SK-N-SH (cell line): ENCODE measurements at regions not wholly inside any gene's neighbourhood (a gene's known extent, or its start where the extent isn't known, plus 50 kb on each side); places are given as distances from the start of the nearest gene placed in this dataset.

ENCODE experiments used
- CTCF ChIA-PET: fragments of 300-600, 350-600 bp; formaldehyde crosslinking; extraction: SDS; loops from one replicate; lab custom pipeline; 2021; lab: Yijun Ruan, JAX
- POLR2A ChIA-PET: fragments of 350-600 bp; sonication (Branson Sonifier 250); formaldehyde crosslinking; extraction: SDS; loops from one replicate; lab custom pipeline; 2020; ENCODE audit warnings: antibody characterized with exemption, inconsistent platforms; lab: Yijun Ruan, JAX
- DNase-seq: peaks from one replicate; pipeline ENCODE4 v3.0.0; 2012
- H2AFZ ChIP-seq: fragments of 200-600 bp; sonication (generic); 2 replicates; pipeline ENCODE4 v1.8.1; 2016; ENCODE audit warnings: antibody characterized with exemption, mild to moderate bottlenecking, low read depth
- H3F3A ChIP-seq: fragments of 200-600 bp; sonication (generic); replicated peaks from 2 replicates; pipeline ENCODE3; 2016; ENCODE audit warnings: antibody characterized with exemption, mild to moderate bottlenecking; ENCODE audit not compliant: insufficient read depth
- H3K27ac ChIP-seq, 2 experiments: fragments of 200-500 bp in 1 of 2; fragments of 200-600 bp in 1 of 2; sonication (Bioruptor generic) in 1 of 2; sonication (generic), shearing (Covaris generic) in 1 of 2; 2 replicates each; pipeline versions ENCODE4 v1.5.1 to v1.6.1; 2014 to 2016; ENCODE audit warnings: low read depth in 2 of 2, inconsistent platforms in 1 of 2, low read length in 1 of 2, mild to moderate bottlenecking in 1 of 2, mixed read lengths in 1 of 2
- H3K27me3 ChIP-seq: fragments of 200-600 bp; sonication (generic), shearing (Covaris generic); 2 replicates; pipeline ENCODE4 v1.6.1; 2016; ENCODE audit warnings: mixed run types; ENCODE audit not compliant: insufficient read depth
- H3K36me3 ChIP-seq, 2 experiments: fragments of 200-500 bp in 1 of 2; fragments of 200-600 bp in 1 of 2; sonication (Bioruptor generic) in 1 of 2; sonication (generic) in 1 of 2; replicated peaks in 1 of 2; 2 replicates each; pipeline versions ENCODE3 to v1.5.1; 2014 to 2016; ENCODE audit warnings: low read length in 1 of 2, mild to moderate bottlenecking in 1 of 2; ENCODE audit not compliant: insufficient read depth in 2 of 2, control insufficient read depth in 1 of 2
- H3K4me1 ChIP-seq, 2 experiments: fragments of 200-500 bp in 1 of 2; fragments of 200-600 bp in 1 of 2; sonication (Bioruptor generic) in 1 of 2; sonication (generic), shearing (Covaris generic) in 1 of 2; 2 replicates each; pipeline versions ENCODE4 v1.5.1 to v1.6.1; 2014 to 2016; ENCODE audit warnings: low read depth in 1 of 2, low read length in 1 of 2, mixed run types in 1 of 2; ENCODE audit not compliant: insufficient read depth in 2 of 2, control insufficient read depth in 1 of 2
- H3K4me2 ChIP-seq: fragments of 200-600 bp; sonication (generic), shearing (Covaris generic); 2 replicates; pipeline ENCODE4 v1.6.1; 2017; ENCODE audit warnings: mixed run types
- H3K4me3 ChIP-seq, 2 experiments: fragments of 200-500 bp in 1 of 2; fragments of 200-600 bp in 1 of 2; sonication (Bioruptor generic) in 1 of 2; sonication (generic), shearing (Covaris generic) in 1 of 2; 2 replicates each; pipeline versions ENCODE4 v1.5.1 to v1.8.1; 2014 to 2016; ENCODE audit warnings: low read depth in 2 of 2, inconsistent platforms in 1 of 2, low read length in 1 of 2, mild to moderate bottlenecking in 1 of 2, mixed read lengths in 1 of 2, moderate library complexity in 1 of 2
- H3K79me2 ChIP-seq: fragments of 200-600 bp; sonication (generic); 2 replicates; pipeline ENCODE4 v1.8.1; 2017; ENCODE audit warnings: mild to moderate bottlenecking; ENCODE audit not compliant: insufficient read depth
- H3K9ac ChIP-seq: fragments of 200-600 bp; sonication (generic); 2 replicates; pipeline ENCODE4 v1.6.1; 2017; ENCODE audit warnings: mixed run types
- H3K9me2 ChIP-seq: fragments of 200-600 bp; sonication (generic); 2 replicates; pipeline ENCODE4 v1.6.1; 2017; ENCODE audit warnings: mixed run types
- H3K9me3 ChIP-seq: fragments of 200-600 bp; sonication (generic); 2 replicates; pipeline ENCODE4 v1.6.1; 2017; ENCODE audit warnings: mixed run types, mild to moderate bottlenecking, moderate library complexity
- H4K20me1 ChIP-seq: fragments of 200-600 bp; sonication (generic); 2 replicates; pipeline ENCODE4 v1.6.1; 2017; ENCODE audit warnings: mild to moderate bottlenecking, mixed run types; ENCODE audit not compliant: insufficient read depth
- CHD2 ChIP-seq: fragments of 150-350 bp; IDR thresholded peaks from 2 replicates; pipeline ENCODE4 v1.6.1; 2018; ENCODE audit warnings: low read length; ENCODE audit not compliant: partially characterized antibody
- CTCF ChIP-seq: fragments of 200-600 bp; sonication (generic); IDR thresholded peaks from 2 replicates; pipeline ENCODE4 v1.6.1; 2017; ENCODE audit warnings: antibody characterized with exemption, mild to moderate bottlenecking, moderate library complexity
- ELF1 ChIP-seq: IDR thresholded peaks from 2 replicates; pipeline ENCODE4 v1.4.0; 2012
- EP300 ChIP-seq, 2 experiments: IDR thresholded peaks; 2 replicates each; pipeline versions ENCODE4 v1.4.0 to v1.6.1; 2012; ENCODE audit warnings: borderline replicate concordance in 1 of 2, low read depth in 1 of 2, low read length in 1 of 2
- EZH2phosphoT487 ChIP-seq: fragments of 200-600 bp; sonication (generic); IDR thresholded peaks from 2 replicates; pipeline ENCODE4 v1.6.1; 2017; ENCODE audit warnings: low read depth, mixed run types, mild to moderate bottlenecking, antibody characterized with exemption, moderate library complexity, borderline replicate concordance
- FOSL2 ChIP-seq: IDR thresholded peaks from 2 replicates; pipeline ENCODE4 v1.4.0; 2012; ENCODE audit warnings: low read depth, mild to moderate bottlenecking, moderate library complexity, borderline replicate concordance
- FOXJ3 ChIP-seq: sonication (generic); formaldehyde crosslinking; IDR thresholded peaks from 2 replicates; pipeline ENCODE4 v1.5.1; 2020; ENCODE audit warnings: mild to moderate bottlenecking, missing genetic modification reagents
- FOXM1 ChIP-seq: IDR thresholded peaks from 2 replicates; pipeline ENCODE4 v1.4.0; 2012; ENCODE audit warnings: low read depth, mild to moderate bottlenecking
- MAX ChIP-seq: IDR thresholded peaks from 2 replicates; pipeline ENCODE4 v1.4.0; 2012; ENCODE audit warnings: low read depth
- MXI1 ChIP-seq: IDR thresholded peaks from 2 replicates; pipeline ENCODE4 v1.6.1; 2012; ENCODE audit warnings: mild to moderate bottlenecking, low read depth, low read length, improper control_type of control experiment
- NRF1 ChIP-seq: IDR thresholded peaks from 2 replicates; pipeline ENCODE4 v1.6.1; 2012; ENCODE audit warnings: low read depth, mild to moderate bottlenecking, low read length
- RAD21 ChIP-seq: IDR thresholded peaks from 2 replicates; pipeline ENCODE4 v1.6.1; 2012; ENCODE audit warnings: mild to moderate bottlenecking, low read length
- REST ChIP-seq: IDR thresholded peaks from 2 replicates; pipeline ENCODE4 v1.6.1; 2012; ENCODE audit warnings: mild to moderate bottlenecking, low read depth, low read length, moderate library complexity
- RFX5 ChIP-seq: IDR thresholded peaks from 2 replicates; pipeline ENCODE4 v1.6.1; 2012; ENCODE audit warnings: mild to moderate bottlenecking, improper control_type of control experiment, low read length
- SIN3A ChIP-seq: IDR thresholded peaks from 2 replicates; pipeline ENCODE4 v1.6.1; 2012; ENCODE audit warnings: low read depth, mild to moderate bottlenecking, low read length, moderate library complexity, borderline replicate concordance
- SMC3 ChIP-seq: IDR thresholded peaks from 2 replicates; pipeline ENCODE4 v1.6.1; 2012; ENCODE audit warnings: low read depth, low read length, improper control_type of control experiment
- TAF1 ChIP-seq: IDR thresholded peaks from 2 replicates; pipeline ENCODE4 v1.6.1; 2012; ENCODE audit warnings: low read depth, mild to moderate bottlenecking, low read length, moderate library complexity, borderline replicate concordance
- TEAD4 ChIP-seq: IDR thresholded peaks from 2 replicates; pipeline ENCODE4 v1.4.0; 2012; ENCODE audit warnings: mild to moderate bottlenecking, borderline replicate concordance; ENCODE audit not compliant: insufficient read depth
- USF1 ChIP-seq: IDR thresholded peaks from 2 replicates; pipeline ENCODE4 v1.4.0; 2012; ENCODE audit warnings: low read depth, borderline replicate concordance
- ZBTB33 ChIP-seq: IDR thresholded peaks from 2 replicates; pipeline ENCODE4 v1.4.0; 2012; ENCODE audit warnings: low read depth, borderline replicate concordance
- WGBS: methylation state at CpG from one replicate; pipeline ENCODE4 v1.1.6; 2017; ENCODE audit warnings: low lambda C conversion rate; 5-methylcytosine and 5-hydroxymethylcytosine counted together

DNA sequence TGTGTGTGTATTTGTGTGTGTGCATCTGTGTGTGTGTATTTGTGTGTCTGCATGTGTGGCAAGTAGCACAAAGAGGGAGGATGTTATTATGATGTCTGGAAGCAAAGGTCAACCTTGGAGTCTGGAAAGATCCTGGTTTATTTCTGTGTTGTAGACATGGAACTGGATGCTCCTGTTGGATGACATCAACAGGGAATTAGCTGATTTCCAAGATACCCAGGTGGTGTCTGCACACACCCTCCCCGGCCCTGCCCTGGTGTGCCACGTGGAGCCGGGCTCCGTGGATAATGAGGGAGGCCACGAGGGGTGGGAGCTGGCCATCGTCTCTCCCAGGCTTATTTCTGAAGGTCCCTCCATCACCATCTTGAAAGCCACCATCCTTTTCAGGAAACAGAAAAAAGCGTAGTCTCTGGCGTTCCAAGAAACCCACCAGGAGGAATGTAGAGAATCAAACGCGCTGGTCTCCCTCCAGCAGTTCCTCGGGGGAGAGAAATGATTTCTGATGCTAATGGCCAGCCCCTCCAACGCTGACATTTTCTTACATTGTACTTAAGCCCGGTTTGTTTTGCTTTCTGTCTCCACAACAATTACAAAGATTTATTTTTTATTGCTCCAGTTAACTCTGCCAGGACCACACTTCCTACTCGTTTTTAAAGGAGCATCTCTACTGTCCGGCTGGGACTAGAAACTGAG, 93.3 kb downstream of the FOXL1 start:
- Histone ChIP-seq H3K36me3 (no peaks in the 10 kb centered on the region), H3K79me2 (0 out of 2 replicates have a peak, but pooled peaks cover 4% of the 10 kb centered on the region), H4K20me1 (no peaks in the 10 kb centered on the region), H3K9me3 (no peaks in the 10 kb centered on the region), H3K4me3 (no peak overlapping the region), H3K4me2 (peak overlapping the region; percentile 39), H3K27me3 (no peaks in the 10 kb centered on the region), H3K27ac (peak overlapping the region in 1 of 2 experiments; percentile 31; a peak in 2 of 4 replicates), H3F3A (peaks cover 26% of the 10 kb centered on the region), H3K4me1 (peaks cover 0 to 19% of the 10 kb centered on the region in 2 experiments; a peak in 1 of 4 replicates), H3K9me2 (no peaks in the 10 kb centered on the region), H3K9ac (no peak overlapping the region), H2AFZ (peak overlapping the region; percentile 67; the same call in 1 of the 2 replicates)
- WGBS, result 53% methylated on average over 14 of the region's 15 CpGs
- CTCF ChIA-PET, result no interaction called here
- no peak for DNase-seq
- POLR2A ChIA-PET, result no interaction called here
- TF ChIP-seq FOXM1 (no peak), TEAD4 (no peak), RFX5 (no peak), MAX (no peak), FOXJ3 (CRISPR knock-in tag) (no peak), SMC3 (no peak), SIN3A (no peak), CHD2 (no peak), USF1 (no peak), NRF1 (no peak), FOSL2 (no peak), EZH2phosphoT487 (no peak), ZBTB33 (no peak), MXI1 (no peak), REST (no peak), CTCF (no peak), EP300 (IDR thresholded peaks at IDR 0.05; ENCODE audit: borderline replicate concordance in 1 of 2, low read depth in 1 of 2, low read length in 1 of 2) (no peak), RAD21 (no peak), TAF1 (no peak), ELF1 (no peak)
- TF ChIP-seq, all 33 proteins: peak for 0
